ENCODE measurements at regions not wholly inside any gene's neighbourhood (a gene's known extent, or its start where the extent isn't known, plus 50 kb on each side); places are given as distances from the start of the nearest gene placed in this dataset.

DNA sequence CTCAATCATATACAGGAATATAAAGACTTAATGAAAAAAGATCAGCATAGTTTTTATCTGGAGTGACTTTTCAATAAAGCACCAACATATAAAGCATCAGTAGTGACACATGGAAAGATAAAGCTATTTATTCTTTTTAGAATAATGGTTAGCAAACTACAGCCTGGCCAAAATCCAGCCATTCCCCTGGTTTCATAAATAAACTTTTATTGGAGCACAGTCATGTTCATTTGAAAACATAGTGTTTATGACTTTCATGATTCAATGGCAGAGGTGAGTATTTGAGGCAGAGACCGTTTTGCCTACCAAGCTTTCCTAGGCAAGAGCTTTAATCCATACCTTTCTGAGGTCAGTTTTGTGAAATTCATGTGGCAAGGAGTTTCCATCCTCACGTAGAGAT is 153.5 kb downstream of the RPS12 start:
- no peak overlapping the region for H3K27ac Mint-ChIP-seq
- no peak overlapping the region for H3K4me3 Mint-ChIP-seq (ENCODE audit: low read depth)
- H3K36me3 Mint-ChIP-seq (ENCODE audit: low read depth), result no peaks in the 10 kb centered on the region
- intact Hi-C loops (cut with micrococcal nuclease), result no loop called here
- no peaks in the 10 kb centered on the region for H3K9me3 Mint-ChIP-seq
- peaks cover 8% of the 10 kb centered on the region for H3K27me3 Mint-ChIP-seq (ENCODE audit: low read depth)
- no peak for DNase-seq (ENCODE audit: low spot score)
- peaks cover 8% of the 10 kb centered on the region for H3K4me1 Mint-ChIP-seq (ENCODE audit: low read depth)

DNA sequence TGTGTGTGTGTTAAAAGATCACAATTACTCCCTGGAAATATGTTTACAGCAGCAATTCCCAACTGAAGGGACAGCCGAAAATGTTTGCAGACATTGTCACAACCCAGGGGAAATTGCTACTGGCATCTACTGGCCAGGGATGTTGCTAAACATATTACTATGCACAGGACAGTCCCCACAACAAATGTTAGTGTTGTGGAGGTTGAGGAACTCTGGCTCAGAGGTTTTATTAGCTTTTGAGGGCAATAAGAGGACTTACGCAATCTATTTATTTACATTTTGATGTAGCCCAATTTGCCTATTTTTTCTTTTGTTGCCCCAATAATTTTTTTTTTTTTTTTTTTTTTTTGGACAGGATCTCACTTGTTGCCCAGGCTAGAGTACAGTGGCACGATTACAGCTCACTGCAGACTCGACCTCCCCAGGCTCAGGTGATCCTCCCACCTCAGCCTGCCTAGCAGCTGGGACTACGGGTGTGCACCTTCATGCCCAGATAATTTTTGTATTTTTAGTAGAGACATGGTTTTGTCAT is 154.1 kb downstream of the RPS12 start:
- no peak for DNase-seq (ENCODE audit: low spot score)
- Mint-ChIP-seq H3K4me1 (ENCODE audit: low read depth) (peaks cover 8% of the 10 kb centered on the region), H3K4me3 (ENCODE audit: low read depth) (no peak overlapping the region), H3K36me3 (ENCODE audit: low read depth) (no peaks in the 10 kb centered on the region), H3K27ac (no peak overlapping the region), H3K9me3 (no peaks in the 10 kb centered on the region), H3K27me3 (ENCODE audit: low read depth) (peaks cover 8% of the 10 kb centered on the region)
- intact Hi-C loops (cut with micrococcal nuclease), result no loop called here

DNA sequence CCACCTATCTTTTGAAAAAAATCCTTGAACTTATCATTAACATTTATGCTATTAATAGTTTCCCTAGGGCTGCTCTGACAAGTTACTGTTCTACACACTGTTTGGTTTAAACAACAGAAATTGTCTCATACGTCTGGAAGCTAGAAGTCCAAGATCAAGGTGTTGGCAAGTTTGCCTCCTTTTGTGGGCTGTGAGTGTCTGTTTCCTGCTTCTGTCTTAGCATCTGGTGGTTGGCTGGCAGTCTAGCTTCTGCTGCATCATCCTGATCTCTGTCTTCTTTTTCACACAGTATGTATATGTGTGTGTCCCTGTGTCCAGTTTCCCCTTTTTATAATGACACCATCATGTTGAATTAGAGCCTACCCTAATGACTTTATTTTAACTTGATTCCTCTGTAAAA is 154.8 kb downstream of the RPS12 start:
- Mint-ChIP-seq H3K36me3 (ENCODE audit: low read depth) (no peaks in the 10 kb centered on the region), H3K27ac (no peak overlapping the region), H3K27me3 (ENCODE audit: low read depth) (peaks cover 6% of the 10 kb centered on the region), H3K4me1 (ENCODE audit: low read depth) (peaks cover 7% of the 10 kb centered on the region), H3K4me3 (ENCODE audit: low read depth) (no peak overlapping the region), H3K9me3 (no peaks in the 10 kb centered on the region)
- DNase-seq (ENCODE audit: low spot score), result no peak
- intact Hi-C loops (cut with micrococcal nuclease), result no loop called here

DNA sequence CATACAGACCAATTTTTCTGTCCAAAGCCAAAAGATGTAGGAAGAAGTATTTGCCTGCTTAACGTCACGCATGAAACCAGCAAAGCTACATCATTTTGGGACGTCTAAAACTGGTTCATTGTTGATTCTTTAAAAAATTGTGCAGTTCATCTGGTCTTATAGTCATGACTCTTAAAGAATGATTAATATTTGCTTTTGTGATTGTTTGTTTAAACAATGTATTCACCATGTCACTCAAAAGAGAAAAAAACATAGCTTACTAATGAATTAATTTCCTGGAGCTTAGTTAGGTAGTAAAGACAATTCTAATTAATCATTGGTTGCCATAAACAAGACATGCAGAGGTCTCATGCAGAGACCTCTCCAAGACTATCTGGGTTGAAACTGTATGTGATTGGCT is 157.3 kb downstream of the RPS12 start:
- no peak overlapping the region for H3K4me3 Mint-ChIP-seq (ENCODE audit: low read depth)
- no peaks in the 10 kb centered on the region for H3K36me3 Mint-ChIP-seq (ENCODE audit: low read depth)
- H3K27ac Mint-ChIP-seq, result no peak overlapping the region
- DNase-seq (ENCODE audit: low spot score), result no peak
- H3K9me3 Mint-ChIP-seq, result no peaks in the 10 kb centered on the region
- H3K4me1 Mint-ChIP-seq (ENCODE audit: low read depth), result no peaks in the 10 kb centered on the region
- peaks cover 6% of the 10 kb centered on the region for H3K27me3 Mint-ChIP-seq (ENCODE audit: low read depth)
- intact Hi-C loops (cut with micrococcal nuclease), result no loop called here

DNA sequence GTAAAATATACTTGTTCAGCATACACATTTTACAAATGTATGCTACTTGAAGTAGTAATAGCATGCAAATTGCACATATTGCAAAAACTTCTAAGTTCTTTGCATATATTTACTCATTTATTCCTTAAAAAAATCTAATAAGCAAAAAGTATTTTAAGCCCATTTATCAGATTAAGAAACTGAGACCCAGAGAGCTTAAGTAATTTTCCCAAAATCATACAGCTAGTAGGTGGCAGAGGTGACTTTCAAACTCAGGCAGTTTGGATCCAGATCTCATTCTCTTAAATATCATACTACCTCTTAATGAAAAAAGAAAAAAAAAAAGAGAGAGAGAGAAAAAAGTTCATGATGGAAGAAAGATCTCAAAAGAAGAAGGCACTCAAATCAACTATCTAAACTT is 157.9 kb downstream of the RPS12 start:
- intact Hi-C loops (cut with micrococcal nuclease), result no loop called here
- Mint-ChIP-seq H3K9me3 (no peaks in the 10 kb centered on the region), H3K4me1 (ENCODE audit: low read depth) (no peaks in the 10 kb centered on the region), H3K4me3 (ENCODE audit: low read depth) (no peak overlapping the region), H3K27me3 (ENCODE audit: low read depth) (peaks cover 7% of the 10 kb centered on the region), H3K27ac (no peak overlapping the region), H3K36me3 (ENCODE audit: low read depth) (no peaks in the 10 kb centered on the region)
- DNase-seq (ENCODE audit: low spot score), result no peak

DNA sequence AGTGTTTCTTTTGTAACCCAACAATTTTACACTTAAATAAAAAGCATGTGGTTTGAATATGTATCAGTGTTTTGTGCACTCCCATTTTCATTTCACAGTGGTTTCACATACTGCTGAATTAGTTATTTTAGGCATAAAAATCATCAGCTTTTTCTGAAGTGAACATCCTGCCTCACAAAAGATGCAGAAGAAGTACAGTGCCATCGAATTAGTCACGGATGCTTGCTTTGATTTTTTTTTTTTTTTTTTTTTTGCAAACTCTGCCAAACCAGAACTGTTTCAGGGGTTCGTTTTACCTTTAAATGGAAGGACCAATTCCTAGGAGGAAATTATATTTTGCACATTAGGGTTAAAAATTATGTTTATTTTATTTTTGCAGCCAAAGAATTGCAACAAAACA is 158.6 kb downstream of the RPS12 start:
- Mint-ChIP-seq H3K4me3 (ENCODE audit: low read depth) (no peak overlapping the region), H3K4me1 (ENCODE audit: low read depth) (no peaks in the 10 kb centered on the region), H3K36me3 (ENCODE audit: low read depth) (no peaks in the 10 kb centered on the region), H3K27me3 (ENCODE audit: low read depth) (peaks cover 11% of the 10 kb centered on the region), H3K9me3 (no peaks in the 10 kb centered on the region), H3K27ac (no peak overlapping the region)
- DNase-seq (ENCODE audit: low spot score), result no peak
- intact Hi-C loops (cut with micrococcal nuclease), result no loop called here

DNA sequence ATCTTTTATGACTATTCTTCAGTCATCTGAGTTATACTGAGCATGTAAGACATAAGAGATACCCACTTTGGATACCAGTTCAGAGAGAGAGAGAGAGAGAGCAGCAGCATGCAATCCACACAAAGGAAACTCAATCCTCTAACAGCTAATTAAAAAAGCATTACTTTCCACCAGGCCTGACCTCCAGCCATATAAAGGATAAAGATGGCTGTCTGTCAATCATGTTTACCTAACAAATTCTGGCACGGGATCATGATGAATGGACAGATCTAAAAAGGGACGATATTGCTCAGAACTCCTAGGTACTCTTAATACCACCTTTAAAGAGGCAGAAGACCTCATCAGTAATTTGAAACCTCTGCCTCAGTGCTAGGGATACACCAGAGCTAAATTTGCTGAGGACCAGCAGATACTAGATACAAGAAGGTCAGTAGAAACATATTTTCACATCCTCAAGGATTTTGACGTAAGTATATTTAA is 159.2 kb downstream of the RPS12 start:
- intact Hi-C loops (cut with micrococcal nuclease), result no loop called here
- no peaks in the 10 kb centered on the region for H3K36me3 Mint-ChIP-seq (ENCODE audit: low read depth)
- H3K9me3 Mint-ChIP-seq, result no peaks in the 10 kb centered on the region
- H3K27ac Mint-ChIP-seq, result no peak overlapping the region
- H3K4me3 Mint-ChIP-seq (ENCODE audit: low read depth), result no peak overlapping the region
- peaks cover 14% of the 10 kb centered on the region for H3K27me3 Mint-ChIP-seq (ENCODE audit: low read depth)
- H3K4me1 Mint-ChIP-seq (ENCODE audit: low read depth), result no peaks in the 10 kb centered on the region
- no peak for DNase-seq (ENCODE audit: low spot score)

DNA sequence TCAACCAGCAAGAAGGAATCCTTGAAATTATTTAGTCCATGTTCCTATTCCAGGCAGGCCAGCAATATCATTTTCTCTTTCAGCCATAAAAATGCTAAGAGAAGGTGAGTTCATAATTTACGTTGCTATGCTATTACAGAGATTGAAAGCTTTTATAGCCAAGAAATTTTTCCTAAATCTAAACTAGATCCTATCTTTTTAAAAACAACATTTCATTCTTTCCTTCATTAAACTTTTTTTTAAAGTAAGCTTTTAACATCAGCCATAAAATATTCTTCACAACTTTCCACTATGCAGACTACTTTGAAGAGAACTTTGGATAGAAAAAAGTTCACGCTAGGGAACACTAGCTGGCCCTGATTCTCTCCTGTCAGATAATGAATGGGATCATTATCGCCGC is 159.8 kb downstream of the RPS12 start:
- H3K9me3 Mint-ChIP-seq, result no peaks in the 10 kb centered on the region
- H3K27ac Mint-ChIP-seq, result no peak overlapping the region
- no peak for DNase-seq (ENCODE audit: low spot score)
- peaks cover 15% of the 10 kb centered on the region for H3K27me3 Mint-ChIP-seq (ENCODE audit: low read depth)
- intact Hi-C loops (cut with micrococcal nuclease), result no loop called here
- H3K4me3 Mint-ChIP-seq (ENCODE audit: low read depth), result no peak overlapping the region
- H3K36me3 Mint-ChIP-seq (ENCODE audit: low read depth), result no peaks in the 10 kb centered on the region
- H3K4me1 Mint-ChIP-seq (ENCODE audit: low read depth), result no peaks in the 10 kb centered on the region

DNA sequence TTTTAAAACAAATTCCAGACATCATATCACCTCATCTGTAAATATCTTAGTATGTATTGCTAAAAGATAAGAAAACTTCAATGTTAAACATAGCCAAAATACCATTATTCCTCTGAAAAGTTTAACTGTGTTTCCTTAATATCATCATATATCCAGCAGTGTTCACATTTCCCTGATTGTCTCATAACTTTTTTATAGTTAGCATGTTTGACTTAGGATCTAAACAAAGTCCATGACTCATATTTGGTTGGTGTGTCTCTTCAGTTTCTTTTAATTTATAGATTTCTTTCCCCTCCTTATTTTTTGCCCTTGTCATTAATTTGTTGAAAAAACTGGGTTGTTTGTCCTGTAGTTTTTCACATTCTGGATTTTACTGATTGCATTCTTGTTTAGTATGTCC is 163.0 kb downstream of the RPS12 start:
- no peaks in the 10 kb centered on the region for H3K36me3 Mint-ChIP-seq (ENCODE audit: low read depth)

DNA sequence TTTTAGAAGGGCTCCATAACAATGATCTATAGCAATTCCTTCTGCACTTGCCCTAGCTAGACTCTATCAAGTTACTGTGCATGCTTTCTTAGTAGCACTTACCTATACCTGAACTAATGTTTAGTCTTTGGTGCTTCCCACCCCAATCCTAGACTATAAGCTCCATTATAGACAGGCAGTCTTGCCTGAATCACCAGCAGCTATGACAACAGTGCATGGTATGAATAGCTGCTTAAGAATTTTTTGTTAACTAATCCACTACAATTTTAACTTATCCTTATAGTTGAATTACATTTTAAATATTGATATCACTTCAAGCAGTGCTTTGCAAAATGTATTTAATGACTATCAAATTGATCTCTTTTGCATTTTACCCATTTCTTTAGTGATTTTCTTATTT is 164.3 kb downstream of the RPS12 start:
- H3K27me3 Mint-ChIP-seq (ENCODE audit: low read depth), result peaks cover 15% of the 10 kb centered on the region
- no peaks in the 10 kb centered on the region for H3K36me3 Mint-ChIP-seq (ENCODE audit: low read depth)
- H3K27ac Mint-ChIP-seq, result no peak overlapping the region
- no peaks in the 10 kb centered on the region for H3K9me3 Mint-ChIP-seq
- DNase-seq (ENCODE audit: low spot score), result no peak
- H3K4me1 Mint-ChIP-seq (ENCODE audit: low read depth), result no peaks in the 10 kb centered on the region
- intact Hi-C loops (cut with micrococcal nuclease), result no loop called here
- no peak overlapping the region for H3K4me3 Mint-ChIP-seq (ENCODE audit: low read depth)

More for the DNA sequence above, 163.0 kb downstream of the RPS12 start:
- Mint-ChIP-seq H3K9me3 (no peaks in the 10 kb centered on the region), H3K4me3 (ENCODE audit: low read depth) (no peak overlapping the region), H3K4me1 (ENCODE audit: low read depth) (no peaks in the 10 kb centered on the region), H3K27ac (no peak overlapping the region), H3K27me3 (ENCODE audit: low read depth) (peaks cover 15% of the 10 kb centered on the region)
- intact Hi-C loops (cut with micrococcal nuclease), result no loop called here
- no peak for DNase-seq (ENCODE audit: low spot score)

DNA sequence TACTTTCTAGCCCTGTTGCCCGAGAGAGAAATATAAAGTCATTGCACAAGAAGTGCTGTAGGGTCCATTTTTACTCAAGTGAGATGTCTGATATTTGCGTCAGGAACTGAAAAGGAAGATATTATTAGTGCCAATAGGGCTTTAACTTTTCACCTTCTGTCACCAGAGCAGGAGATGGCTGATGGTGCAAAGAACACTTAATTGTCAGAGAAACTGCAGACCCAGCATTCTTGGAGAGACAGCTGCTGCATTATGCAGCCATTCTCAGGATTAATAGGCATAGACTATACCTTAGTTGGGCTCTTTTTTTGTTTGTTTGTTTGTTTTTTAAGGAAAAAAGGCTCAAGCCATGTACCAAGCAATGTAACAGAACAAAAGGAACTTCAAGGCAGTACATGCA is 179.4 kb downstream of the RPS12 start:
- intact Hi-C loops (cut with micrococcal nuclease), result no loop called here
- no peak for DNase-seq (ENCODE audit: low spot score)
- Mint-ChIP-seq H3K9me3 (no peaks in the 10 kb centered on the region), H3K27ac (no peak overlapping the region), H3K36me3 (ENCODE audit: low read depth) (no peaks in the 10 kb centered on the region), H3K27me3 (ENCODE audit: low read depth) (no peaks in the 10 kb centered on the region), H3K4me1 (ENCODE audit: low read depth) (no peaks in the 10 kb centered on the region), H3K4me3 (ENCODE audit: low read depth) (no peak overlapping the region)

DNA sequence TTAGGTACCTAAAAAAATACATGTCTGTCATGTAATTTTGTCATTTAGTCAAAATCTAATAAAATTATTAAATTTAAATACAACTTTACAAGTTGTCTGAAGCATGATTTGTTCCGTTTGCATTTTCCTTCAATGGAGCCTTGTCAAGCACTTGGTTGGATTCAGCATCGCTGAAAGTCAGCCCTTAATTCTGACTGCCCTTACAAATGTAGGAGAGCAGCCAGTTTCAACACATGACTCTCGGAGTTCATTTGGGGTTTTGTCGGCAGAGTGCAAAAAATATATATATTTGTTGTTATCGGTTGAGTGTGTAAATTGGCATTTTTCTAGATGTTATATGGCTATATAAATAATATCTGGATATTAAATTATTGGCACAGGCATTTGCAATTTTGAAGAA is 180.6 kb downstream of the RPS12 start:
- H3K4me1 Mint-ChIP-seq (ENCODE audit: low read depth), result no peaks in the 10 kb centered on the region
- H3K27ac Mint-ChIP-seq, result no peak overlapping the region
- H3K27me3 Mint-ChIP-seq (ENCODE audit: low read depth), result no peaks in the 10 kb centered on the region
- DNase-seq (ENCODE audit: low spot score), result no peak
- H3K4me3 Mint-ChIP-seq (ENCODE audit: low read depth), result no peak overlapping the region
- no peaks in the 10 kb centered on the region for H3K36me3 Mint-ChIP-seq (ENCODE audit: low read depth)
- intact Hi-C loops (cut with micrococcal nuclease), result no loop called here
- no peaks in the 10 kb centered on the region for H3K9me3 Mint-ChIP-seq

DNA sequence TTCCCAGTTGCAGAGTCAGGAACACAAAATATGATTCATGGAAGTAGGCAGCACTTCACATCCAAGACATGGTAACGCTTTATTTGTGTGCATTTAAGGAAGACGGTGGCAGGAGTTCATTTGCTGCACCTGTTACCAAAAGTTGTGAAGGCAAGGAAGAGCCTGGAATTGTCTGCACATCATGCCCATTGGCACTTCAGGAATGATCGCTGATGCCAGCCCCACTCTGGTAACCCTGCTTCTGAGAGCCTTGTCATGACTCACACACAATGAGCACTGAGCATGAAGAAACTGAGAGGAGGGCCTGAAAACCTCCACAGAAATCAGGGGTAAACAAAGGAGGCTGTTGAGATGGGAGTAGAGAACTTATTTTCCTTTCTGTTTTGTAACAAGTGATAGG is 181.1 kb downstream of the RPS12 start:
- Mint-ChIP-seq H3K4me1 (ENCODE audit: low read depth) (no peaks in the 10 kb centered on the region), H3K27ac (no peak overlapping the region), H3K27me3 (ENCODE audit: low read depth) (no peaks in the 10 kb centered on the region), H3K9me3 (no peaks in the 10 kb centered on the region), H3K36me3 (ENCODE audit: low read depth) (no peaks in the 10 kb centered on the region), H3K4me3 (ENCODE audit: low read depth) (no peak overlapping the region)
- no peak for DNase-seq (ENCODE audit: low spot score)
- intact Hi-C loops (cut with micrococcal nuclease), result no loop called here

DNA sequence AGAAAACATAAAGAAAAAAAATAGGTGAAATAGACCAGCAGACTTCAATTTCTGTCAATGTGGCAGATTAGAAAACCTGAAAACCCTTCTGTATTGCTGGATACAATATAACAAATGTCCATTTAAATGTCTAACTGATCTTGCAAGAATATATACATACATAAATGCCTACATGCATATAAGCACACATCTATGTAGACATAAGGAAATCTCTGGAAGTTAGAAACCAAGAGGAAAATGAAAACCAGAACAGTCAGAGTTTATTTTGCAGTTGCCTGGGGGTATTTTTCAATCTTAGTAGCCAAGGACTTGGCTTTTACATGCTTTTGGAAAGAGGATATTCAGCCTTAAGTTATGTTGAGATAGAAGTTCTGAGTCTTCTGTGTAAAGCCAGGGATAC is 184.0 kb downstream of the RPS12 start:
- Mint-ChIP-seq H3K27me3 (ENCODE audit: low read depth) (no peaks in the 10 kb centered on the region), H3K4me3 (ENCODE audit: low read depth) (no peak overlapping the region), H3K4me1 (ENCODE audit: low read depth) (no peaks in the 10 kb centered on the region), H3K27ac (no peak overlapping the region), H3K36me3 (ENCODE audit: low read depth) (no peaks in the 10 kb centered on the region), H3K9me3 (no peaks in the 10 kb centered on the region)
- intact Hi-C loops (cut with micrococcal nuclease), result no loop called here
- DNase-seq (ENCODE audit: low spot score), result no peak

All from activated T-helper 2 cell treated with anti-CD3 and anti-CD28 coated beads, Interferon-gamma antibody, Interleukin-2, Interleukin-4, amounts not matched to agents 10 μg/mL and 5 μg/mL and 100 μg/mL, durations not matched to agents 14 hours and 24 hours and 36 hours (primary cell).